HL-60 (cell line): ENCODE measurements at regions not wholly inside any gene's neighbourhood (a gene's known extent, or its start where the extent isn't known, plus 50 kb on each side); places are given as distances from the start of the nearest gene placed in this dataset.

Experiments used
- CTCF ChIP-seq: IDR thresholded peaks from one replicate; pipeline ENCODE4 v1.5.1; 2011; ENCODE audit warnings: low read length, control low read depth, inconsistent platforms; ENCODE audit not compliant: insufficient read depth
- POLR2AphosphoS5 ChIP-seq: IDR thresholded peaks from 2 replicates; pipeline ENCODE4 v1.6.1; 2012; ENCODE audit warnings: low read depth

- TF ChIP-seq CTCF, result no peak
- no peak for TF ChIP-seq POLR2AphosphoS5
Observed at GRCh38 chr5:124941051-124942049, 194.9 kb upstream of the ZNF608 start.
